Nephron progenitor cell (in vitro differentiated cells): ENCODE measurements at regions not wholly inside any gene's neighbourhood (a gene's known extent, or its start where the extent isn't known, plus 50 kb on each side); places are given as distances from the start of the nearest gene placed in this dataset.
A peak's percentile ranks its signal among the peaks of the same experiment; 100 is the strongest.
"Not testable (repeated sequence)": the region's sequence is repeated elsewhere in the genome, so short reads cannot be mapped to it uniquely, and the experiment has no call there.

Experiments
- DNase-seq: peaks from one replicate; pipeline ENCODE4 v3.0.0; 2021
- H3K27ac Mint-ChIP-seq: 2 replicates; pipeline ENCODE4 v1.8.0; 2021; ENCODE audit warnings: mild to moderate bottlenecking, moderate library complexity, mixed read lengths
- H3K27me3 Mint-ChIP-seq: 2 replicates; pipeline ENCODE4 v1.8.0; 2021; ENCODE audit warnings: mild to moderate bottlenecking, low read depth, mixed read lengths; ENCODE audit not compliant: poor library complexity
- H3K36me3 Mint-ChIP-seq: 2 replicates; pipeline ENCODE4 v1.8.0; 2021; ENCODE audit warnings: low read depth, mixed read lengths
- H3K4me1 Mint-ChIP-seq: 2 replicates; pipeline ENCODE4 v1.8.0; 2021; ENCODE audit warnings: mixed read lengths
- H3K4me3 Mint-ChIP-seq: 2 replicates; pipeline ENCODE4 v1.8.0; 2021; ENCODE audit warnings: mild to moderate bottlenecking, moderate library complexity, mixed read lengths
- H3K9me3 Mint-ChIP-seq: 2 replicates; pipeline ENCODE4 v1.8.0; 2021; ENCODE audit warnings: mild to moderate bottlenecking, moderate library complexity, mixed read lengths
- CTCF ChIP-seq: fragments of 200-600 bp; sonication (generic); IDR thresholded peaks from 2 replicates; pipeline ENCODE4 v1.5.0; 2021; ENCODE audit warnings: antibody characterized with exemption

GRCh38 chr5:72597456-72597948, 90.3 kb upstream of the ZNF366 start:
- no peak overlapping the region for H3K4me3 Mint-ChIP-seq
- H3K4me1 Mint-ChIP-seq: peaks cover 13% of the 10 kb centered on the region
- H3K27ac Mint-ChIP-seq: no peak overlapping the region
- H3K27me3 Mint-ChIP-seq: no peaks in the 10 kb centered on the region
- H3K9me3 Mint-ChIP-seq: peaks cover 16% of the 10 kb centered on the region
- H3K36me3 Mint-ChIP-seq: peaks cover 12% of the 10 kb centered on the region
- no peak for TF ChIP-seq CTCF
- DNase-seq: no peak

DNA sequence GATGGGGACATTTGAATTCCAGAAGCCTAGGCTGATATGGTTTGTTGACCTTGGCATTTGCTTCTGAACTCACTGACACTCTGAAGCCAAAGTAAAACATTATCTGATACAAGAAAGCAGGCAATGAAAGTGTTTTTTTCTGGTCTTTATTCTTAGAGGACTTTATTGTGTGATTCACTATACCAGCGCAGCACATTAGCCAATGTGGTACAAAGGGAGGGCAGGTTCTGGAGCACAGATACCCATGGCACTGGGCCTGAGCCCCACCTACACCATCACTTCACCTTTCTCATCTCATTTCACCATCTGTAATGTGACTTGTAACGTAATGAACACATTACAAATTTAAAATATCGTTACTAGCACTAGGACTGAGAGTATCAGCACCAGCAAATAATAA, 89.7 kb upstream of the ZNF366 start:
- peaks cover 12% of the 10 kb centered on the region for H3K36me3 Mint-ChIP-seq
- peaks cover 16% of the 10 kb centered on the region for H3K9me3 Mint-ChIP-seq
- no peak overlapping the region for H3K4me3 Mint-ChIP-seq
- no peak overlapping the region for H3K27ac Mint-ChIP-seq
- no peaks in the 10 kb centered on the region for H3K27me3 Mint-ChIP-seq
- peaks cover 13% of the 10 kb centered on the region for H3K4me1 Mint-ChIP-seq
- no peak for DNase-seq
- no peak for TF ChIP-seq CTCF

DNA sequence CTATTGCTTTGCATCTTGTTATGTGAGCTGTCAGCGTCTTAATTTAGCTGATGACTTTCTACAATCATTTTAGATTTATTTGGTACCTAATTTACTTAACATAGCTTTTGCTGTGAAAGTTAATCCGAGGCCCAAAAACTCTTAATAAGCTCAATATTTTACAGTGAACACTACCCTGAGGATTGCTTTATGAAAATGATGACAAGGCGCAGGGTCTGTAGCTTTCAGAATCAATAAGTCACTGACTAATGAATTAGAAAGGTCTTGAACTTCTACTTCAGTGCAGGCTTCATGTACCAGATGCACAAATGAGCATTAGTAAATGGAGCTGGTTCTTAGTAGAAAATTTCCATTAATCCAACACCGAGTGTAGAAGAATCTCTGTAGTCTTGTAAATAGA, 81.4 kb upstream of the ZNF366 start:
- H3K27ac Mint-ChIP-seq: no peak overlapping the region
- peaks cover 10% of the 10 kb centered on the region for H3K27me3 Mint-ChIP-seq
- no peaks in the 10 kb centered on the region for H3K9me3 Mint-ChIP-seq
- H3K4me1 Mint-ChIP-seq: peaks cover 9% of the 10 kb centered on the region
- no peak for DNase-seq
- no peak for TF ChIP-seq CTCF
- H3K4me3 Mint-ChIP-seq: no peak overlapping the region
- H3K36me3 Mint-ChIP-seq: no peaks in the 10 kb centered on the region

DNA sequence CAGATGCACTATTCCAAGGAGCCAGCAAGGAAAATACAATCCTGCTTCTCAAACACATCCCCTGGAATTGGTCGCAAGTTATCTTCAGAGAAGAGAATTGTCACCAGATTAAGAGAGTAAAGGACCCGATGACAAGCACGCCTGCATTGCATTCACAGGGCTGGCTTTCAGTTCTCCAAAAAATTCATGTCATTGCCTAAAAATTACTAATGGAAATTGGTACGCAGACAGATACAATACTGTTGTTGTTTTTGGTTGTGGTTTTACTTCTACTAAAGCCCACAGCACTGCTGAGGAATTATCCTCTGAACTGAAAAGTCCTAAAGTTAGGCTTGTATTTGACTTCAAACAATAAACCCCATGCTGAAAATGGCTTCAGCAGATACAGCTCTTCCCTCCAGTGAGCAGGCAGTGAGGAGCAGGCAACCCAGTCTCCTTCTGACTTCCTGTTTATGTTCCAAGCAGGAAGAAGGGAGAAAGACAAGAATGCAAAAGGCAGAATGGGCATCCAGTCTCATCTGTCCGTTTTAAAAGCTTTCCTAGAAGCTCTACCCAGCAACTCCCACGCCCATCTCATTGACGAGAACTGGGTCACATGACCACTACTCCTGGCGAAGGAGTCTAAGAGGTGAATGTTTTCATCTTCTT, 80.6 kb upstream of the ZNF366 start:
- Mint-ChIP-seq H3K4me1 (peaks cover 9% of the 10 kb centered on the region), H3K27ac (peak overlapping the region; percentile 32), H3K27me3 (peaks cover 10% of the 10 kb centered on the region), H3K9me3 (no peaks in the 10 kb centered on the region), H3K4me3 (no peak overlapping the region), H3K36me3 (no peaks in the 10 kb centered on the region)
- no peak for DNase-seq
- TF ChIP-seq CTCF: no peak

DNA sequence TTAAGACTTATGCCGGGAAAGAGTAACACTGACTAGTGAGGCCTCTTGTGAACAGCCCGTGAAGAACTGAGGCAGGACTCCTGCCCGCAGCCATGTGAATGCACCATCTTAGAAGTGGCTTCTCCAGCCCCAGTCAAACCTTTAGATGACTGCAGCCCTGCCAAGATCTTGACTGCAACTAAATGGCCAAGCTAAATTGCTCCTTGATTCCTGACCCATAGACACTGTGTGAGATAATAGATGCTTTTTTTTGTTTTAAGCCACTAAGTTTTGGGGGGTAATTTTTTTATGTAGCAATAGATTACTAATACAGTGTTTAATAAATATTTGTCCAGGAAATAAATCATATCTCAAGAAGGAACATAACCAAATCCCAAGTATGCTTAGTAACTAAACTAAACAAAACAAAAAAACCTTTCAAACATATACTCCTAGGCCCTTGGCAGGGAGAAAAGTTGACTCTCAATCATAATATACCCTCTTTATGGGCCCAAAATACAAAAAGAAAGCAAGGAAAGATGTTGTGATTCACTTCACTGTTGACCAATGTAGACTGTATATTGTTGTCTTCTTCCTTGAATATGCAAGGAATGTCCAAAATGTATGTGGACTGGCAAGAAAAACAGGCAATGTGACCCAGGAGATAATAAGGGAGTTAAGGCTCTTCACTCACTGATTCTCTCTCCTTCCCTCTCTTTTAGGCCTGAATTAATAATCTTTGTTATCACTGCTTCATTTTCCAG, 79.7 kb upstream of the ZNF366 start:
- Mint-ChIP-seq H3K9me3 (peaks cover 6% of the 10 kb centered on the region), H3K36me3 (no peaks in the 10 kb centered on the region), H3K27me3 (peaks cover 10% of the 10 kb centered on the region), H3K27ac (no peak overlapping the region), H3K4me3 (no peak overlapping the region), H3K4me1 (peaks cover 9% of the 10 kb centered on the region)
- no peak for TF ChIP-seq CTCF
- DNase-seq: no peak

DNA sequence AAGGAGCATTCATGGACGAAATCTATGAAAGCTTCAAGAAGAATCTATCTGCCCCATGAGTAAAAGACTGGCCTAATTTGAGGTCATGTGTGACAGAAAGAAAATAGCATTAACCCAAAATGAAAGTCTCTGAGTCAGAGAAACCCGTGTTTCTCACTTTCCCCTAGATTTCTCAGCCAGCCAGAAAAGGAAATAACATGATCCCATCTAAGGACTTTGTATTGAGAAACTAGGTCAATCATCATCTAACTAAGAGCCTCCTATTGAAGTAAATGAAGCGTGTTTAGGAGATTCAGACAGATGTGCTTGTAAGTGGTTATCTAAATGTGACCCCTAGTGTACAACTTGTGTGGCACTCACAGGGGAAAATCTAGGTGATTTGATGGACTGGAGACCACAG, 77.3 kb upstream of the ZNF366 start:
- Mint-ChIP-seq H3K9me3 (peaks cover 24% of the 10 kb centered on the region), H3K27me3 (peaks cover 8% of the 10 kb centered on the region), H3K27ac (no peak overlapping the region), H3K36me3 (no peaks in the 10 kb centered on the region), H3K4me3 (no peak overlapping the region), H3K4me1 (peaks cover 9% of the 10 kb centered on the region)
- no peak for DNase-seq
- TF ChIP-seq CTCF: no peak

DNA sequence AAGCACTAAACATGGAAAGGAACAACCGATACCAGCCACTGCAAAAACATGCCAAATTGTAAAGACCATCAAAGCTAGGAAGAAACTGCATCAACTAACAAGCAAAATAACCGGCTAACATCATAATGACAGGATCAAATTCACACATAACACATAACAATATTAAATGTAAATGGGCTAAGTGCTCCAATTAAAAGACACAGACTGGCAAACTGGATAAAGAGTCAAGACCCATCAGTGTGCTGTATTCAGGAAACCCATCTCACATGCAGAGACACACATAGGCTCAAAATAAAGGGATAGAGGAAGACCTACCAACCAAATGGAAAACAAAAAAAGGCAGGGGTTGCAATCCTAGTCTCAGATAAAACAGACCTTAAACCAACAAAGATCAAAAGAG, 72.1 kb upstream of the ZNF366 start:
- H3K36me3 Mint-ChIP-seq, H3K4me3 Mint-ChIP-seq, DNase-seq, H3K27ac Mint-ChIP-seq, H3K27me3 Mint-ChIP-seq, H3K4me1 Mint-ChIP-seq: not testable (repeated sequence)
- peaks cover 58% of the 10 kb centered on the region for H3K9me3 Mint-ChIP-seq
